ENCODE measurements at regions not wholly inside any gene's neighbourhood (a gene's known extent, or its start where the extent isn't known, plus 50 kb on each side); places are given as distances from the start of the nearest gene placed in this dataset.

DNA sequence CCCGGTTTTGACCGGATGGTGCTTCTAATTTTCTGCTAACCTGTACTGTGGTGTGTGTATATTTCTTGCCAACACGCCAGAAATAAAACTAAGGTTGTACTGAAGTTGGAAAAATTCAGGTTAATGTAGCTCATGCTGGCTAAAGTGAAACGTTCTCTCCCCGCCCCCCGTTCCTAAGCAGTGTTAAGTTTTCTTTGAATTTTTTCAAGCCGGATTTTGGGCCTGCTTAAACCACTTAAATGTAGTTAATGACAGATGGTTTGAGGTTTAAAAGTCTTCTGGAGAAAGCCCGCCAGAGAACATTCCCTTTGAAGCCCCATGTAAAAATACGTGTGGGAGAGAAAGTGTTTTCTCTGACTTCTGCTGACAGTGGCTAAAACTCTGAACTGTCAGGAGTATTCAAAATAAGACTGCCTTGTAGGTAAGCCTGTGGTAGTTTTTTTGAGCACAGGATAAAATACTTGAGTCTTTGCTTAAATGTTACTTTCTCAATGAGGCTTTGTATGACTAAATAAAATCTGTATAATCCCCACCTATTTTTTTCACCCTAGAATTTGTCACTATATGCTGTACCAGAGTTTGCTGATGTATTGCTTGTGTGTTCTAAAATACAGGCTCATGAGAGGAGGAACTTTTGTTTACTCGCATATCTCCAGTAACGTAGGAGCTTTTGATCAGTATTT is 101.3 kb downstream of the OR2B2 start (continued):
- TF ChIP-seq, protein P1, sequence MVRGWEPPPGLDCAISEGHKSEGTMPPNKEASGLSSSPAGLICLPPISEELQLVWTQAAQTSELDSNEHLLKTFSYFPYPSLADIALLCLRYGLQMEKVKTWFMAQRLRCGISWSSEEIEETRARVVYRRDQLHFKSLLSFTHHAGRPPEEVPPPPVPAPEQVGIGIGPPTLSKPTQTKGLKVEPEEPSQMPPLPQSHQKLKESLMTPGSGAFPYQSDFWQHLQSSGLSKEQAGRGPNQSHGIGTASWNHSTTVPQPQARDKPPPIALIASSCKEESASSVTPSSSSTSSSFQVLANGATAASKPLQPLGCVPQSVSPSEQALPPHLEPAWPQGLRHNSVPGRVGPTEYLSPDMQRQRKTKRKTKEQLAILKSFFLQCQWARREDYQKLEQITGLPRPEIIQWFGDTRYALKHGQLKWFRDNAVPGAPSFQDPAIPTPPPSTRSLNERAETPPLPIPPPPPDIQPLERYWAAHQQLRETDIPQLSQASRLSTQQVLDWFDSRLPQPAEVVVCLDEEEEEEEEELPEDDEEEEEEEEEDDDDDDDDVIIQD (CRISPR knock-in tag; IDR thresholded peaks at IDR 0.05; ENCODE audit: low read depth) = no peak
- no peak for TF ChIP-seq SMC3 (IDR thresholded peaks at IDR 0.05; ENCODE audit: low read length)
- TF ChIP-seq MIER3 (CRISPR knock-in tag; IDR thresholded peaks at IDR 0.05; ENCODE audit: borderline replicate concordance) = no peak
- TF ChIP-seq BRD4 (CRISPR knock-in tag; IDR thresholded peaks at IDR 0.05) = no peak
- no peak for TF ChIP-seq ZNF607 (CRISPR knock-in tag; IDR thresholded peaks at IDR 0.05; ENCODE audit: borderline replicate concordance)
- peak; percentile 61; the same call in 1 of the 2 replicates for TF ChIP-seq MAFF (IDR thresholded peaks at IDR 0.05; ENCODE audit: low read depth, low read length)
- TF ChIP-seq, protein P2, sequence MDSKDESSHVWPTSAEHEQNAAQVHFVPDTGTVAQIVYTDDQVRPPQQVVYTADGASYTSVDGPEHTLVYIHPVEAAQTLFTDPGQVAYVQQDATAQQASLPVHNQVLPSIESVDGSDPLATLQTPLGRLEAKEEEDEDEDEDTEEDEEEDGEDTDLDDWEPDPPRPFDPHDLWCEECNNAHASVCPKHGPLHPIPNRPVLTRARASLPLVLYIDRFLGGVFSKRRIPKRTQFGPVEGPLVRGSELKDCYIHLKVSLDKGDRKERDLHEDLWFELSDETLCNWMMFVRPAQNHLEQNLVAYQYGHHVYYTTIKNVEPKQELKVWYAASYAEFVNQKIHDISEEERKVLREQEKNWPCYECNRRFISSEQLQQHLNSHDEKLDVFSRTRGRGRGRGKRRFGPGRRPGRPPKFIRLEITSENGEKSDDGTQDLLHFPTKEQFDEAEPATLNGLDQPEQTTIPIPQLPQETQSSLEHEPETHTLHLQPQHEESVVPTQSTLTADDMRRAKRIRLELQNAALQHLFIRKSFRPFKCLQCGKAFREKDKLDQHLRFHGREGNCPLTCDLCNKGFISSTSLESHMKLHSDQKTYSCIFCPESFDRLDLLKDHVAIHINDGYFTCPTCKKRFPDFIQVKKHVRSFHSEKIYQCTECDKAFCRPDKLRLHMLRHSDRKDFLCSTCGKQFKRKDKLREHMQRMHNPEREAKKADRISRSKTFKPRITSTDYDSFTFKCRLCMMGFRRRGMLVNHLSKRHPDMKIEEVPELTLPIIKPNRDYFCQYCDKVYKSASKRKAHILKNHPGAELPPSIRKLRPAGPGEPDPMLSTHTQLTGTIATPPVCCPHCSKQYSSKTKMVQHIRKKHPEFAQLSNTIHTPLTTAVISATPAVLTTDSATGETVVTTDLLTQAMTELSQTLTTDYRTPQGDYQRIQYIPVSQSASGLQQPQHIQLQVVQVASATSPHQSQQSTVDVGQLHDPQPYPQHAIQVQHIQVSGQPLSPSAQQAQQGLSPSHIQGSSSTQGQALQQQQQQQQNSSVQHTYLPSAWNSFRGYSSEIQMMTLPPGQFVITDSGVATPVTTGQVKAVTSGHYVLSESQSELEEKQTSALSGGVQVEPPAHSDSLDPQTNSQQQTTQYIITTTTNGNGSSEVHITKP (CRISPR knock-in tag; IDR thresholded peaks at IDR 0.05; ENCODE audit: low read depth) = no peak
- TF ChIP-seq GTF2F1 (IDR thresholded peaks at IDR 0.05; ENCODE audit: low read length) = no peak
- TF ChIP-seq XBP1 (CRISPR knock-in tag; IDR thresholded peaks at IDR 0.05) = no peak
- no peak for TF ChIP-seq TMF1 (CRISPR knock-in tag; IDR thresholded peaks at IDR 0.05; ENCODE audit: low read depth)
- peak; percentile 22; the same call in 1 of the 2 replicates for TF ChIP-seq POLR2AphosphoS5 (IDR thresholded peaks at IDR 0.05; ENCODE audit: low read depth, low read length)
- no peak for TF ChIP-seq ZEB1 (IDR thresholded peaks at IDR 0.05; ENCODE audit: insufficient replicate concordance, low read depth)
- no peak for TF ChIP-seq ZMYM4 (CRISPR knock-in tag; IDR thresholded peaks at IDR 0.05)
- TF ChIP-seq MAFK (conservative IDR thresholded peaks at IDR 0.05 in 1 of 2, IDR thresholded peaks at IDR 0.05 in 1 of 2; ENCODE audit: low read length in 2 of 2) = peak; percentile 81 to 85
- TF ChIP-seq HOXA9 (CRISPR knock-in tag; IDR thresholded peaks at IDR 0.05; ENCODE audit: borderline replicate concordance) = no peak
- TF ChIP-seq, protein P3, sequence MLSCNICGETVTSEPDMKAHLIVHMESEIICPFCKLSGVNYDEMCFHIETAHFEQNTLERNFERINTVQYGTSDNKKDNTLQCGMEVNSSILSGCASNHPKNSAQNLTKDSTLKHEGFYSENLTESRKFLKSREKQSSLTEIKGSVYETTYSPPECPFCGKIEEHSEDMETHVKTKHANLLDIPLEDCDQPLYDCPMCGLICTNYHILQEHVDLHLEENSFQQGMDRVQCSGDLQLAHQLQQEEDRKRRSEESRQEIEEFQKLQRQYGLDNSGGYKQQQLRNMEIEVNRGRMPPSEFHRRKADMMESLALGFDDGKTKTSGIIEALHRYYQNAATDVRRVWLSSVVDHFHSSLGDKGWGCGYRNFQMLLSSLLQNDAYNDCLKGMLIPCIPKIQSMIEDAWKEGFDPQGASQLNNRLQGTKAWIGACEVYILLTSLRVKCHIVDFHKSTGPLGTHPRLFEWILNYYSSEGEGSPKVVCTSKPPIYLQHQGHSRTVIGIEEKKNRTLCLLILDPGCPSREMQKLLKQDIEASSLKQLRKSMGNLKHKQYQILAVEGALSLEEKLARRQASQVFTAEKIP (CRISPR knock-in tag; IDR thresholded peaks at IDR 0.05; ENCODE audit: borderline replicate concordance) = no peak
- no peak for TF ChIP-seq ZNF530 (CRISPR knock-in tag; IDR thresholded peaks at IDR 0.05; ENCODE audit: low read depth)
- no peak for TF ChIP-seq FOXK1 (CRISPR knock-in tag; IDR thresholded peaks at IDR 0.05; ENCODE audit: borderline replicate concordance, low read depth)
- TF ChIP-seq, protein P4, sequence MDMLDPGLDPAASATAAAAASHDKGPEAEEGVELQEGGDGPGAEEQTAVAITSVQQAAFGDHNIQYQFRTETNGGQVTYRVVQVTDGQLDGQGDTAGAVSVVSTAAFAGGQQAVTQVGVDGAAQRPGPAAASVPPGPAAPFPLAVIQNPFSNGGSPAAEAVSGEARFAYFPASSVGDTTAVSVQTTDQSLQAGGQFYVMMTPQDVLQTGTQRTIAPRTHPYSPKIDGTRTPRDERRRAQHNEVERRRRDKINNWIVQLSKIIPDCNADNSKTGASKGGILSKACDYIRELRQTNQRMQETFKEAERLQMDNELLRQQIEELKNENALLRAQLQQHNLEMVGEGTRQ (IDR thresholded peaks at IDR 0.05; ENCODE audit: low read depth, low read length) = no peak
- TF ChIP-seq, protein P4 (CRISPR knock-in tag; IDR thresholded peaks at IDR 0.05; ENCODE audit: borderline replicate concordance) = no peak
- peak in 1 of 2 experiments; percentile 20; a peak in 1 of 4 replicates for TF ChIP-seq EP300 (IDR thresholded peaks at IDR 0.05; ENCODE audit: low read depth in 2 of 2, low read length in 2 of 2)
- no peak for TF ChIP-seq EP300 (CRISPR knock-in tag; IDR thresholded peaks at IDR 0.05; ENCODE audit: borderline replicate concordance)

All from HepG2 (cell line).